Motor neuron (in vitro differentiated cells): ENCODE measurements at regions not wholly inside any gene's neighbourhood (a gene's known extent, or its start where the extent isn't known, plus 50 kb on each side); places are given as distances from the start of the nearest gene placed in this dataset.
A peak's percentile ranks its signal among the peaks of the same experiment; 100 is the strongest.

Experiments used
- ATAC-seq, 8 experiments: fragments of 200-7000 bp; cut with Tn5 transposase; replicated peaks in 6 of 8; 2 replicates each; pipeline ENCODE4 v1.8.0; 2021; ENCODE audit warnings: mild to moderate bottlenecking in 8 of 8, moderate library complexity in 8 of 8
- H3K27ac ChIP-seq, 2 donors: fragments of 250-450 bp; sonication (Bioruptor Pico); 2 replicates each; pipeline ENCODE4 v1.9.0; 2021; ENCODE audit warnings: antibody characterized with exemption in 2 of 2, mild to moderate bottlenecking in 2 of 2, moderate library complexity in 1 of 2
- H3K4me1 ChIP-seq, 2 donors: fragments of 250-450 bp; sonication (Bioruptor Pico); replicated peaks in 1 of 2; 2 replicates each; pipeline ENCODE4 v1.6.1; 2021; ENCODE audit warnings: antibody characterized with exemption in 2 of 2, mild to moderate bottlenecking in 2 of 2, moderate library complexity in 1 of 2
- H3K4me3 ChIP-seq, 5 donors: fragments of 250-450 bp; sonication (Bioruptor Pico); 2 replicates each; pipeline ENCODE4 v1.9.0; 2021; ENCODE audit warnings: antibody characterized with exemption in 5 of 5, mild to moderate bottlenecking in 5 of 5, moderate library complexity in 4 of 5
- WGBS, 10 experiments: fragments of 450-650 bp; shearing (Covaris generic); methylation state at CpG; one replicate each; pipeline ENCODE4 v1.0.0; 2022; 5-methylcytosine and 5-hydroxymethylcytosine counted together
- in situ Hi-C, 9 experiments: fragments of 400-800 bp; cut with MboI; loops; one replicate each; pipeline ENCODE4 v1.15.0; 2021; ENCODE audit warnings: low sequenced_read_pairs in 9 of 9, low pct_unique_long_range_greater_than_20kb in 2 of 9; ENCODE audit not compliant: unreplicated experiment in 9 of 9

GRCh38 chr21:35400233-35400939 is 351.3 kb upstream of the RUNX1 start:
- H3K4me1 ChIP-seq, result no peaks in the 10 kb centered on the region
- in situ Hi-C loops, result loop anchor here in 3 of 9 experiments (25.0 kb wide), 3 partner anchors 212 to 513 kb away; no protein-coding TSS in a partner anchor
- 42 to 93% (median 56%) methylated on average over 3 to 8 of the region's 8 CpGs for WGBS, 10 experiments
- no peak overlapping the region for H3K4me3 ChIP-seq
- H3K27ac ChIP-seq, result no peak overlapping the region
- ATAC-seq, result peak in 6 of 8 experiments; percentile 39 to 85 (median 57)

- WGBS, 10 experiments, result 33 to 100% (median 72%) methylated on average over 1 to 5 of the region's 5 CpGs; no CpG with 5 or more reads in 1 of the 10 experiments
- no peak for ATAC-seq
- no peak overlapping the region for H3K27ac ChIP-seq
- in situ Hi-C loops, result loop anchor here in 4 of 9 experiments (25.0 kb wide), 3 partner anchors 213 to 512 kb away; no protein-coding TSS in a partner anchor
- H3K4me1 ChIP-seq, result no peaks in the 10 kb centered on the region
- H3K4me3 ChIP-seq, result no peak overlapping the region
These were observed 350.6 kb upstream of the RUNX1 start for GRCh38 chr21:35399706-35400105.

GRCh38 chr21:35399002-35399530 is 350.0 kb upstream of the RUNX1 start:
- Histone ChIP-seq H3K27ac (no peak overlapping the region), H3K4me3 (no peak overlapping the region), H3K4me1 (no peaks in the 10 kb centered on the region)
- in situ Hi-C loops, result loop anchor here in 1 of 9 experiments (25.0 kb wide), 1 partner anchor 512 kb away; no protein-coding TSS in a partner anchor
- 56 to 93% (median 77%) methylated on average over 3 to 7 of the region's 7 CpGs for WGBS, 10 experiments
- no peak for ATAC-seq

GRCh38 chr21:35398346-35398982 is 349.4 kb upstream of the RUNX1 start:
- Histone ChIP-seq H3K27ac (no peak overlapping the region), H3K4me1 (no peaks in the 10 kb centered on the region), H3K4me3 (no peak overlapping the region)
- in situ Hi-C loops, result loop anchor here in 1 of 9 experiments (25.0 kb wide), 1 partner anchor 511 kb away; no protein-coding TSS in a partner anchor
- no peak for ATAC-seq

- ATAC-seq, result no peak
- H3K4me3 ChIP-seq, result no peak overlapping the region
- no peaks in the 10 kb centered on the region for H3K4me1 ChIP-seq
- WGBS, 10 experiments, result 76 to 95% (median 89%) methylated on average over 3 of the region's 3 CpGs; no CpG with 5 or more reads in 1 of the 10 experiments
- no peak overlapping the region for H3K27ac ChIP-seq
- in situ Hi-C loops, result loop anchor here in 1 of 9 experiments (25.0 kb wide), 1 partner anchor 510 kb away; no protein-coding TSS in a partner anchor
These were observed 348.7 kb upstream of the RUNX1 start for GRCh38 chr21:35397781-35398180.

- ATAC-seq, result no peak
- H3K27ac ChIP-seq, result no peak overlapping the region
- no peak overlapping the region for H3K4me3 ChIP-seq
- in situ Hi-C loops, result loop anchor here in 1 of 9 experiments (25.0 kb wide), 1 partner anchor 509 kb away; no protein-coding TSS in a partner anchor
- WGBS, 10 experiments, result 60 to 70% methylated on average over 1 of the region's 4 CpGs; no CpG with 5 or more reads in 8 of the 10 experiments
- no peaks in the 10 kb centered on the region for H3K4me1 ChIP-seq
These were observed 347.6 kb upstream of the RUNX1 start for GRCh38 chr21:35396655-35397054.

- peak in 1 of 8 experiments; percentile 25 for ATAC-seq
- 38 to 100% (median 82%) methylated on average over 1 of the region's 1 CpG for WGBS, 10 experiments
- no peak overlapping the region for H3K27ac ChIP-seq
- in situ Hi-C loops, result loop anchor here in 1 of 9 experiments (25.0 kb wide), 1 partner anchor 508 kb away; no protein-coding TSS in a partner anchor
- H3K4me1 ChIP-seq, result no peaks in the 10 kb centered on the region
- H3K4me3 ChIP-seq, result no peak overlapping the region
These were observed 346.6 kb upstream of the RUNX1 start for GRCh38 chr21:35395728-35396127.

- no peak for ATAC-seq
- Histone ChIP-seq H3K27ac (no peak overlapping the region), H3K4me3 (no peak overlapping the region), H3K4me1 (no peaks in the 10 kb centered on the region)
- in situ Hi-C loops, result loop anchor here in 1 of 9 experiments (25.0 kb wide), 1 partner anchor 508 kb away; no protein-coding TSS in a partner anchor
- 33 to 96% (median 83%) methylated on average over 1 to 7 of the region's 7 CpGs; no CpG with 5 or more reads in 1 of the 10 experiments for WGBS, 10 experiments
These were observed 345.7 kb upstream of the RUNX1 start for GRCh38 chr21:35394634-35395369.

GRCh38 chr21:35394049-35394448 is 344.9 kb upstream of the RUNX1 start:
- in situ Hi-C loops, result loop anchor here in 1 of 9 experiments (25.0 kb wide), 1 partner anchor 507 kb away; no protein-coding TSS in a partner anchor
- WGBS, 10 experiments, result 63 to 100% (median 100%) methylated on average over 1 of the region's 1 CpG; no CpG with 5 or more reads in 4 of the 10 experiments
- no peak overlapping the region for H3K27ac ChIP-seq
- H3K4me1 ChIP-seq, result no peaks in the 10 kb centered on the region
- H3K4me3 ChIP-seq, result no peak overlapping the region
- ATAC-seq, result no peak

- WGBS, 10 experiments, result 52 to 100% (median 81%) methylated on average over 2 to 5 of the region's 5 CpGs; no CpG with 5 or more reads in 2 of the 10 experiments
- Histone ChIP-seq H3K4me1 (no peaks in the 10 kb centered on the region), H3K27ac (no peak overlapping the region), H3K4me3 (no peak overlapping the region)
- in situ Hi-C loops, result loop anchor here in 1 of 9 experiments (25.0 kb wide), 1 partner anchor 503 kb away; no protein-coding TSS in a partner anchor
- ATAC-seq, result no peak
These were observed 341.1 kb upstream of the RUNX1 start for GRCh38 chr21:35390013-35390776.

- Histone ChIP-seq H3K27ac (no peak overlapping the region), H3K4me1 (no peaks in the 10 kb centered on the region), H3K4me3 (no peak overlapping the region)
- in situ Hi-C loops, result loop anchor here in 1 of 9 experiments (25.0 kb wide), 1 partner anchor 499 kb away; no protein-coding TSS in a partner anchor
- ATAC-seq, result no peak
- 68 to 100% (median 93%) methylated on average over 1 to 4 of the region's 4 CpGs for WGBS, 10 experiments
These were observed 337.5 kb upstream of the RUNX1 start for GRCh38 chr21:35386491-35387079.
